ENCODE measurements at regions not wholly inside any gene's neighbourhood (a gene's known extent, or its start where the extent isn't known, plus 50 kb on each side); places are given as distances from the start of the nearest gene placed in this dataset.

GRCh38 chr12:19965196-19966038, 402.9 kb upstream of the PDE3A start:
- no peak for DNase-seq

GRCh38 chr12:19967001-19967400, 401.3 kb upstream of the PDE3A start:
- DNase-seq: no peak

- peak; percentile 96 for DNase-seq
Measured at GRCh38 chr12:19967431-19967830, 400.9 kb upstream of the PDE3A start.

GRCh38 chr12:19970116-19970515, 398.2 kb upstream of the PDE3A start:
- peak; percentile 37 for DNase-seq

GRCh38 chr12:19970821-19971220, 397.5 kb upstream of the PDE3A start:
- DNase-seq: no peak

GRCh38 chr12:19971361-19972280, 396.7 kb upstream of the PDE3A start:
- DNase-seq: peak; percentile 53

GRCh38 chr12:19972325-19973288, 395.7 kb upstream of the PDE3A start:
- DNase-seq: no peak

GRCh38 chr12:19978193-19978592, 390.1 kb upstream of the PDE3A start:
- DNase-seq: peak; percentile 68

GRCh38 chr12:19979584-19979983, 388.8 kb upstream of the PDE3A start:
- DNase-seq: no peak

- no peak for DNase-seq
Measured at GRCh38 chr12:19981944-19982343, 386.4 kb upstream of the PDE3A start.

GRCh38 chr12:19988001-19988400, 380.3 kb upstream of the PDE3A start:
- DNase-seq: no peak

- no peak for DNase-seq
Measured at GRCh38 chr12:19988459-19988873, 379.9 kb upstream of the PDE3A start.

GRCh38 chr12:19988948-19989347, 379.4 kb upstream of the PDE3A start:
- DNase-seq: no peak

GRCh38 chr12:19991146-19991545, 377.2 kb upstream of the PDE3A start:
- DNase-seq: no peak

GRCh38 chr12:19992311-19992710, 376.0 kb upstream of the PDE3A start:
- DNase-seq: no peak

GRCh38 chr12:19994968-19995367, 373.4 kb upstream of the PDE3A start:
- no peak for DNase-seq

GRCh38 chr12:19997656-19998400, 370.5 kb upstream of the PDE3A start:
- DNase-seq: no peak

GRCh38 chr12:19998411-19998810, 369.9 kb upstream of the PDE3A start:
- DNase-seq: no peak

- no peak for DNase-seq
Measured at GRCh38 chr12:19998961-19999804, 369.2 kb upstream of the PDE3A start.

- DNase-seq: no peak
Measured at GRCh38 chr12:19999805-20000138, 368.6 kb upstream of the PDE3A start.

GRCh38 chr12:20000229-20000849, 368.0 kb upstream of the PDE3A start:
- no peak for DNase-seq

Data from NCI-H226 (cell line).